ENCODE measurements at regions not wholly inside any gene's neighbourhood (a gene's known extent, or its start where the extent isn't known, plus 50 kb on each side); places are given as distances from the start of the nearest gene placed in this dataset.

DNA sequence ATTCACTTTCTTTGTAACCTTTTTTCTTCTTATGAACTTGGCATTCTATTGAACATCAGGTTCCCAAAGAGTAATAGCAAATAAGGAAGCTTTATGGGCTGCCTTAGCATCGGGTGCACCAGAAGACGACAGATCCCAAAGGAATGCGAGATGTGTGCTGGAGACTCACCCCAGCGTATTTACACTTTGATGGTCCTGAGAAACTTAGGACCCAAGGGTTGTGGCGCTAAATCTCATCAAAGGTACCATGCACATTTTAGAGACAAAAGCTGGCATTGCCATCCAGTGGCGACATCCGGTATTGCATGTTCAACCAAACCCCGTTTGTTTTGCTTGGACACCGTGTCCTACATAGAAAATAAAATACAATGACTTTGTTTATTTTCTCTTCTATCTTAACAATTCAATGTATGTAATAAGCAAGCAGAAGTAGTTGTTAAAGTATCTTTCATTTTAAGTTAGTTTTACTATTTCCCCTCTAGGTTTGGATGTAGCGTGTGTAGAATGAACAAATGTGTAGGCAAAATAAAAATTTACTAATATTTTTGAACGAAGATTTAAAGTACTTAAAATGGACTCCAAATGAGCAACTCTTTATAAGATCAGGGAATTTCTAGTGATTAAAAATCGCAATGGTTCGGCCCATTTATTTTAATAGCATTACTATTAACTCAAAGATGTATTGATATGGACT lies 1154.8 kb downstream of the GATA3 start:
- DNase-seq (ENCODE audit: extremely low spot score in 2 of 2) = no peak
- peaks cover 4% of the 10 kb centered on the region for H3K4me1 ChIP-seq
- no peaks in the 10 kb centered on the region for H3K27me3 ChIP-seq
- H3K27ac ChIP-seq = no peak overlapping the region
- no peak overlapping the region for H3K4me3 ChIP-seq
- no peaks in the 10 kb centered on the region for H3K9me3 ChIP-seq
- H3K36me3 ChIP-seq = no peaks in the 10 kb centered on the region
- TF ChIP-seq POLR2A (IDR thresholded peaks at IDR 0.05) = no peak
- TF ChIP-seq CTCF (IDR thresholded peaks at IDR 0.05) = peak; percentile 51 to 75 (median 62)
- intact Hi-C loops (cut with DNase I) = loop anchor here (10.0 kb wide), 1 partner anchor 1334 kb away; no protein-coding TSS in a partner anchor

DNA sequence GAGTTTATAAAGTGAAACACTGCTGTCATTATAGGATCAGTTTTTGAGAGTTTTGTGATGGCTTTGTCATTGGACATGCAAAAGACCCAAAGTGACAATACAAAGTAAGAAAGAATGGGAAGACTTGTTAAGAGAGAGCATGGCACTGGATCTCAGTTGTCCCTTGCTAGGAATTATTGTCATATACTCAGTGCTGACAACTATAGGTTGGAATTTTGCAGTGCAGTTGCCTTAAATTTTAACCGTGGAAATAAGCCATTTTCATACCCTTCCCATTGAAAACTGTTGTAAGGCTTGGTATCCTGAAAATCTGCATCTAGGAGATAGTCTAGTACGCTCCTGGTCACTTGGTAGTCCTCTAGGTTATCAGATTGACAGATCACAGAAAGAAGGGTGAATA lies 1156.7 kb downstream of the GATA3 start:
- DNase-seq (ENCODE audit: extremely low spot score in 2 of 2) = no peak
- Histone ChIP-seq H3K4me1 (peaks cover 4% of the 10 kb centered on the region), H3K27ac (no peak overlapping the region), H3K27me3 (no peaks in the 10 kb centered on the region), H3K9me3 (no peaks in the 10 kb centered on the region), H3K4me3 (no peak overlapping the region), H3K36me3 (no peaks in the 10 kb centered on the region)
- TF ChIP-seq CTCF (IDR thresholded peaks at IDR 0.05) (no peak), POLR2AphosphoS5 (IDR thresholded peaks at IDR 0.05; ENCODE audit: insufficient read depth in 1 of 2, low read depth in 1 of 2) (no peak), POLR2A (IDR thresholded peaks at IDR 0.05) (no peak)
- intact Hi-C loops (cut with DNase I) = no loop called here

DNA sequence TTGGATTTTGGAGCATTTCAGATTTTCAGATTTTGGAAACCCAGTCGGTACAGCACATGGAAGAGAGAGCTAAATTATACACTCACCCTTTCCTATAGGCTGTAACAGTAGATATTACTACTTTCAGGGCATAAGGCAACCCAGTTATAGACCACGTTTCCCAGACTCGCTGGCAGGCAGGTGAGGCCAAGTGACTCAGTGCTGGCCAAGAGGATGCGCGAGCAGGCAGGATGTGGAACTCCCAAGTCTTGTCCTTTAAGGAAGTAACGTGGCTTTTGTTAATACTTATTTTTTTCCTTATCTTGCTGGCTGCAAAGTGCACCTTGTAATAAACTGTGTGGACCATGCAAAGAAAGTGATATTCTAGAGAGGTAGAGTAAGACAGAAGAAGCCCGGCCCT lies 1160.1 kb downstream of the GATA3 start:
- intact Hi-C loops (cut with DNase I) = no loop called here
- no peaks in the 10 kb centered on the region for H3K9me3 ChIP-seq
- H3K4me3 ChIP-seq = no peak overlapping the region
- no peak overlapping the region for H3K27ac ChIP-seq
- DNase-seq (ENCODE audit: extremely low spot score in 2 of 2) = no peak
- no peaks in the 10 kb centered on the region for H3K27me3 ChIP-seq
- no peaks in the 10 kb centered on the region for H3K36me3 ChIP-seq
- TF ChIP-seq POLR2A (IDR thresholded peaks at IDR 0.05) (no peak), CTCF (IDR thresholded peaks at IDR 0.05) (no peak), POLR2AphosphoS5 (IDR thresholded peaks at IDR 0.05; ENCODE audit: insufficient read depth in 1 of 2, low read depth in 1 of 2) (no peak)
- no peaks in the 10 kb centered on the region for H3K4me1 ChIP-seq

- TF ChIP-seq CTCF (IDR thresholded peaks at IDR 0.05) (no peak), POLR2AphosphoS5 (IDR thresholded peaks at IDR 0.05; ENCODE audit: insufficient read depth in 1 of 2, low read depth in 1 of 2) (no peak), POLR2A (IDR thresholded peaks at IDR 0.05) (no peak)
- Histone ChIP-seq H3K9me3 (no peaks in the 10 kb centered on the region), H3K4me3 (no peak overlapping the region), H3K4me1 (no peaks in the 10 kb centered on the region), H3K27ac (no peak overlapping the region), H3K36me3 (no peaks in the 10 kb centered on the region), H3K27me3 (no peaks in the 10 kb centered on the region)
- DNase-seq (ENCODE audit: extremely low spot score in 2 of 2) = no peak
- intact Hi-C loops (cut with DNase I) = no loop called here
Observed at GRCh38 chr10:9215121-9215520, 1160.6 kb downstream of the GATA3 start.

DNA sequence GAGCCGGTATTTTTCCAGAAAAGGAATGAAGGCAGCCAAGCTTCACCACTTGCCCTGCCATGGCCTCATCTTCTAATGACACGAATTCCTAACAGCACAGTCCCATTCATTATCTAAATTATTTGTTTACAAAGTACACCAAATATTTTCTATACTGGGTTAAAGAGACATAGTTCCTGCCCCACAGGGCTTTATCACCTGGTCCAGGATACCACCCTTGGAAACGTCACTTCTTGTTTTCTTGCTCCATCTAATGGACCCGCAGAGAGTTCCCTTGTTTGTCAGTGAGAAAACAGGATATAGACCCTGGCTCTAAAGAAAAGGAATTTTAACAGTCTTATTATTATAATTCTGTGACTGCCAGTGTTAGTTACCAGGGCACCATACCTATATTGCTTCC lies 1165.4 kb downstream of the GATA3 start:
- DNase-seq (ENCODE audit: extremely low spot score in 2 of 2) = no peak
- H3K27me3 ChIP-seq = no peaks in the 10 kb centered on the region
- no peak overlapping the region for H3K27ac ChIP-seq
- TF ChIP-seq POLR2AphosphoS5 (IDR thresholded peaks at IDR 0.05; ENCODE audit: insufficient read depth in 1 of 2, low read depth in 1 of 2) = no peak
- no peak for TF ChIP-seq POLR2A (IDR thresholded peaks at IDR 0.05)
- no peak for TF ChIP-seq CTCF (IDR thresholded peaks at IDR 0.05)
- H3K9me3 ChIP-seq = no peaks in the 10 kb centered on the region
- H3K4me3 ChIP-seq = no peak overlapping the region
- intact Hi-C loops (cut with DNase I) = no loop called here
- H3K36me3 ChIP-seq = no peaks in the 10 kb centered on the region
- no peaks in the 10 kb centered on the region for H3K4me1 ChIP-seq
